Ascending aorta (tissue), 2 donors: ENCODE measurements at regions not wholly inside any gene's neighbourhood (a gene's known extent, or its start where the extent isn't known, plus 50 kb on each side); places are given as distances from the start of the nearest gene placed in this dataset.
"Not testable (repeated sequence)": the region's sequence is repeated elsewhere in the genome, so short reads cannot be mapped to it uniquely, and the experiment has no call there.

Experiments used
- DNase-seq, 2 donors: peaks; one replicate each; pipeline ENCODE4 v3.0.0-alpha.2; 2019; ENCODE audit warnings: low spot score in 2 of 2
- H3K27ac ChIP-seq, 2 donors: fragments of 200-600 bp; sonication (generic); one replicate each; pipeline ENCODE4 v1.5.1; 2016 to 2017; ENCODE audit warnings: mild to moderate bottlenecking in 1 of 2
- H3K27me3 ChIP-seq: fragments of 200-600 bp; sonication (generic); one replicate; pipeline ENCODE4 v1.5.1; 2017
- H3K36me3 ChIP-seq, 2 donors: fragments of 200-600 bp; sonication (generic); one replicate each; pipeline ENCODE4 v1.5.1; 2016
- H3K4me1 ChIP-seq, 2 donors: fragments of 200-600 bp; sonication (generic); one replicate each; pipeline ENCODE4 v1.5.1; 2016 to 2017; ENCODE audit warnings: mild to moderate bottlenecking in 1 of 2
- H3K4me3 ChIP-seq, 2 donors: fragments of 200-600 bp; sonication (generic); one replicate each; pipeline ENCODE4 v1.5.1; 2016 to 2017; ENCODE audit warnings: mild to moderate bottlenecking in 1 of 2
- H3K9me3 ChIP-seq, 2 donors: fragments of 200-600 bp; sonication (generic); one replicate each; pipeline ENCODE4 v1.5.1; 2016
- CTCF ChIP-seq, 3 experiments: fragments of 200-600 bp in 2 of 3; fragments of 450-650 bp in 1 of 3; sonication (generic) in 2 of 3; IDR thresholded peaks; one replicate each; pipeline ENCODE4 v1.5.1; 2016 to 2019; ENCODE audit warnings: antibody characterized with exemption in 3 of 3, mild to moderate bottlenecking in 1 of 3, moderate library complexity in 1 of 3
- intact Hi-C: fragments of 100-400 bp; cut with DNase I; formaldehyde crosslinking; loops from one replicate; pipeline ENCODE4 v1.15.1; 2023

- no peak overlapping the region for H3K4me3 ChIP-seq
- intact Hi-C loops = no loop called here
- H3K36me3 ChIP-seq = no peaks in the 10 kb centered on the region
- no peak for DNase-seq
- H3K27ac ChIP-seq = no peak overlapping the region
- no peaks in the 10 kb centered on the region for H3K27me3 ChIP-seq
- TF ChIP-seq CTCF (IDR thresholded peaks at IDR 0.05) = no peak
- H3K9me3 ChIP-seq = no peaks in the 10 kb centered on the region
- H3K4me1 ChIP-seq = no peaks in the 10 kb centered on the region
These were observed 132.2 kb downstream of the ARL4C start for GRCh38 chr2:234364661-234365060.

- H3K4me1 ChIP-seq = no peaks in the 10 kb centered on the region
- TF ChIP-seq CTCF (IDR thresholded peaks at IDR 0.05) = no peak
- no peaks in the 10 kb centered on the region for H3K27me3 ChIP-seq
- intact Hi-C loops = no loop called here
- H3K4me3 ChIP-seq = no peak overlapping the region
- H3K27ac ChIP-seq = no peak overlapping the region
- no peaks in the 10 kb centered on the region for H3K36me3 ChIP-seq
- no peak for DNase-seq
- no peaks in the 10 kb centered on the region for H3K9me3 ChIP-seq
These were observed 133.1 kb downstream of the ARL4C start for GRCh38 chr2:234363647-234364294.

- no peak overlapping the region for H3K27ac ChIP-seq
- H3K4me3 ChIP-seq = no peak overlapping the region
- H3K36me3 ChIP-seq = no peaks in the 10 kb centered on the region
- no peak for DNase-seq
- no peaks in the 10 kb centered on the region for H3K9me3 ChIP-seq
- no peak for TF ChIP-seq CTCF (IDR thresholded peaks at IDR 0.05)
- H3K27me3 ChIP-seq = no peaks in the 10 kb centered on the region
- intact Hi-C loops = no loop called here
- H3K4me1 ChIP-seq = no peaks in the 10 kb centered on the region
These were observed 133.8 kb downstream of the ARL4C start for GRCh38 chr2:234363011-234363487.

GRCh38 chr2:234360313-234360975 lies 136.4 kb downstream of the ARL4C start:
- intact Hi-C loops, H3K27me3 ChIP-seq, H3K4me1 ChIP-seq, H3K9me3 ChIP-seq, H3K36me3 ChIP-seq, H3K4me3 ChIP-seq, H3K27ac ChIP-seq, DNase-seq: not testable (repeated sequence)

GRCh38 chr2:234357666-234358065 lies 139.2 kb downstream of the ARL4C start:
- no peaks in the 10 kb centered on the region for H3K27me3 ChIP-seq
- H3K36me3 ChIP-seq = no peaks in the 10 kb centered on the region
- H3K4me1 ChIP-seq = no peaks in the 10 kb centered on the region
- no peak overlapping the region for H3K27ac ChIP-seq
- DNase-seq = no peak
- no peak for TF ChIP-seq CTCF (IDR thresholded peaks at IDR 0.05)
- no peak overlapping the region for H3K4me3 ChIP-seq
- intact Hi-C loops = no loop called here
- H3K9me3 ChIP-seq = no peaks in the 10 kb centered on the region

- no peaks in the 10 kb centered on the region for H3K4me1 ChIP-seq
- H3K27ac ChIP-seq = no peak overlapping the region
- no peak for DNase-seq
- no peaks in the 10 kb centered on the region for H3K27me3 ChIP-seq
- H3K4me3 ChIP-seq = no peak overlapping the region
- H3K36me3 ChIP-seq = no peaks in the 10 kb centered on the region
- intact Hi-C loops = no loop called here
- TF ChIP-seq CTCF (IDR thresholded peaks at IDR 0.05) = no peak
- H3K9me3 ChIP-seq = no peaks in the 10 kb centered on the region
These were observed 141.0 kb downstream of the ARL4C start for GRCh38 chr2:234355808-234356365.
